ENCODE measurements at regions not wholly inside any gene's neighbourhood (a gene's known extent, or its start where the extent isn't known, plus 50 kb on each side); places are given as distances from the start of the nearest gene placed in this dataset.

- Histone ChIP-seq H4K8ac (ENCODE audit: extremely low read depth, insufficient read depth, low read length) (no peak overlapping the region), H3K27me3 (replicated peaks in 1 of 4; ENCODE audit: control insufficient read depth in 3 of 4, extremely low read depth in 1 of 4, insufficient read depth in 3 of 4, low read length in 3 of 4) (no peaks in the 10 kb centered on the region), H3K14ac (ENCODE audit: insufficient read length) (no peak overlapping the region), H3K23ac (ENCODE audit: insufficient read length) (no peak overlapping the region), H3K4me3 (ENCODE audit: extremely low read depth in 1 of 4, insufficient read depth in 2 of 4, low read depth in 3 of 4, low read length in 4 of 4) (no peak overlapping the region), H4K20me1 (replicated peaks in 1 of 2; ENCODE audit: control insufficient read depth in 1 of 2, insufficient read depth in 2 of 2, low read length in 2 of 2) (no peaks in the 10 kb centered on the region), H3K9me3 (ENCODE audit: insufficient read depth in 2 of 2, low read depth in 1 of 2, low read length in 1 of 2) (no peaks in the 10 kb centered on the region), H2AFZ (ENCODE audit: low read length) (no peak overlapping the region), H3K56ac (replicated peaks; ENCODE audit: insufficient read length, low read depth, low read length) (no peak overlapping the region), H2BK5ac (ENCODE audit: low read depth, low read length) (no peak overlapping the region), H3K4me1 (replicated peaks in 1 of 4; ENCODE audit: control insufficient read depth in 3 of 4, insufficient read depth in 4 of 4, low read length in 3 of 4) (no peaks in the 10 kb centered on the region), H3K36me3 (ENCODE audit: control insufficient read depth in 2 of 4, insufficient read depth in 4 of 4, low read length in 3 of 4) (no peaks in the 10 kb centered on the region), H3K79me1 (ENCODE audit: low read depth, low read length) (no peaks in the 10 kb centered on the region), H4K5ac (ENCODE audit: insufficient read length, low read depth, low read length) (no peak overlapping the region), H2BK20ac (ENCODE audit: low read length) (no peak overlapping the region), H3K79me2 (ENCODE audit: control insufficient read depth in 1 of 2, insufficient read depth in 2 of 2, low read length in 2 of 2) (no peaks in the 10 kb centered on the region), H2BK12ac (ENCODE audit: low read depth, low read length) (no peak overlapping the region), H2BK120ac (replicated peaks; ENCODE audit: low read depth, low read length) (no peak overlapping the region), H3K4me2 (ENCODE audit: insufficient read depth in 1 of 2, low read depth in 2 of 2, low read length in 2 of 2) (no peak overlapping the region), H3K18ac (ENCODE audit: extremely low read depth, low read length) (no peak overlapping the region), H2AK5ac (ENCODE audit: low read depth, low read length) (no peak overlapping the region), H4K91ac (replicated peaks; ENCODE audit: insufficient read length, low read length) (no peak overlapping the region), H3K27ac (ENCODE audit: low read depth, low read length) (no peak overlapping the region), H3K23me2 (ENCODE audit: low read depth, low read length) (no peaks in the 10 kb centered on the region), H3K4ac (replicated peaks; ENCODE audit: insufficient read length, low read depth, low read length) (no peak overlapping the region), H3K9ac (replicated peaks in 1 of 4; ENCODE audit: extremely low read depth in 1 of 4, low read depth in 3 of 4, low read length in 3 of 4) (no peak overlapping the region), H2BK15ac (ENCODE audit: low read length) (no peak overlapping the region)
- CTCF ChIA-PET (ENCODE audit: partially characterized antibody), result no interaction called here
- POLR2A ChIA-PET (ENCODE audit: partially characterized antibody), result no interaction called here
- 100% methylated on average over 1 of the region's 1 CpG; no CpG with 5 or more reads in 1 of the 2 experiments for WGBS, 2 experiments (ENCODE audit: extremely low coverage in 1 of 2, insufficient coverage in 1 of 2, insufficient read length in 1 of 2, insufficient replicate concordance in 2 of 2, low coverage in 1 of 2, low lambda C conversion rate in 2 of 2, missing lambda C conversion rate in 1 of 2)
- no peak for TF ChIP-seq SP2 (IDR thresholded peaks at IDR 0.05; ENCODE audit: low read length)
- no peak for TF ChIP-seq POLR2A (IDR thresholded peaks at IDR 0.05; ENCODE audit: control extremely low read depth in 1 of 2, low read depth in 2 of 2, low read length in 2 of 2)
- no peak for TF ChIP-seq EP300 (IDR thresholded peaks at IDR 0.05; ENCODE audit: borderline replicate concordance in 1 of 2, low read depth in 2 of 2, low read length in 2 of 2)
- TF ChIP-seq POU5F1 (IDR thresholded peaks at IDR 0.05; ENCODE audit: low read depth, low read length), result no peak
- TF ChIP-seq FOSL1 (IDR thresholded peaks at IDR 0.05; ENCODE audit: insufficient read depth, low read depth, low read length), result no peak
- TF ChIP-seq SUZ12 (IDR thresholded peaks at IDR 0.05; ENCODE audit: low read length), result no peak
- TF ChIP-seq KDM5A (IDR thresholded peaks at IDR 0.05; ENCODE audit: low read length), result no peak
- TF ChIP-seq ZNF274 (IDR thresholded peaks at IDR 0.05; ENCODE audit: borderline replicate concordance, extremely low read depth, low read length), result no peak
- TF ChIP-seq RBBP5 (IDR thresholded peaks at IDR 0.05; ENCODE audit: borderline replicate concordance, low read depth, low read length), result no peak
- TF ChIP-seq TBP (IDR thresholded peaks at IDR 0.05; ENCODE audit: low read depth, low read length), result no peak
- TF ChIP-seq JUN (IDR thresholded peaks at IDR 0.05; ENCODE audit: low read depth, low read length), result no peak
- no peak for TF ChIP-seq EZH2 (IDR thresholded peaks at IDR 0.05; ENCODE audit: low read depth, low read length, severe bottlenecking)
- FAIRE-seq, result no peak
- no peak for DNase-seq (ENCODE audit: low read depth in 1 of 2, low spot score in 2 of 2)
These were observed 157.1 kb upstream of the TGFBR2 start for GRCh38 chr3:30449290-30449632.
